ENCODE measurements at regions not wholly inside any gene's neighbourhood (a gene's known extent, or its start where the extent isn't known, plus 50 kb on each side); places are given as distances from the start of the nearest gene placed in this dataset.

DNA sequence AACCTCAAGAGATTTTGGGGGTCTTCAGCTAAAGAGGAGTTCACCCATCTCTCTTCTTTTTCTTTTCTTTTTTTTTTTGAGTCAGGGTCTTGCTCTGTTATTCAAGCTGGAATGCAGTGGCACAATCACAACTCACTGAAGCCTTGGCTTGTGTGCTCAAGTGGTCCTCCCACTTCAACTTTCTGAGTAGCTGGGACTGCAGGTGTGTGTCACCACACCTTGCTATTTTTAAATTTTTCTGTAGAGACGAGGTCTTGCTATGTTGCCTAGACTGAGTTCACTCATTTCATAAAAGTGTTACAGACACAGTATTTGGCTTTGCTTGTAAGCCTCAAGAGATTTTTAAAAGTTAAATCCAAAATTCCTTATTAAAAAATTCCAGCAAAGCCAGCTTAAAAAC lies 71.7 kb downstream of the OXSM start:
- TF ChIP-seq, protein P1, sequence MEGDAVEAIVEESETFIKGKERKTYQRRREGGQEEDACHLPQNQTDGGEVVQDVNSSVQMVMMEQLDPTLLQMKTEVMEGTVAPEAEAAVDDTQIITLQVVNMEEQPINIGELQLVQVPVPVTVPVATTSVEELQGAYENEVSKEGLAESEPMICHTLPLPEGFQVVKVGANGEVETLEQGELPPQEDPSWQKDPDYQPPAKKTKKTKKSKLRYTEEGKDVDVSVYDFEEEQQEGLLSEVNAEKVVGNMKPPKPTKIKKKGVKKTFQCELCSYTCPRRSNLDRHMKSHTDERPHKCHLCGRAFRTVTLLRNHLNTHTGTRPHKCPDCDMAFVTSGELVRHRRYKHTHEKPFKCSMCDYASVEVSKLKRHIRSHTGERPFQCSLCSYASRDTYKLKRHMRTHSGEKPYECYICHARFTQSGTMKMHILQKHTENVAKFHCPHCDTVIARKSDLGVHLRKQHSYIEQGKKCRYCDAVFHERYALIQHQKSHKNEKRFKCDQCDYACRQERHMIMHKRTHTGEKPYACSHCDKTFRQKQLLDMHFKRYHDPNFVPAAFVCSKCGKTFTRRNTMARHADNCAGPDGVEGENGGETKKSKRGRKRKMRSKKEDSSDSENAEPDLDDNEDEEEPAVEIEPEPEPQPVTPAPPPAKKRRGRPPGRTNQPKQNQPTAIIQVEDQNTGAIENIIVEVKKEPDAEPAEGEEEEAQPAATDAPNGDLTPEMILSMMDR (conservative IDR thresholded peaks at IDR 0.05), result no peak
- no peak for TF ChIP-seq ZFX (IDR thresholded peaks at IDR 0.05)
